ENCODE measurements at regions not wholly inside any gene's neighbourhood (a gene's known extent, or its start where the extent isn't known, plus 50 kb on each side); places are given as distances from the start of the nearest gene placed in this dataset.

DNA sequence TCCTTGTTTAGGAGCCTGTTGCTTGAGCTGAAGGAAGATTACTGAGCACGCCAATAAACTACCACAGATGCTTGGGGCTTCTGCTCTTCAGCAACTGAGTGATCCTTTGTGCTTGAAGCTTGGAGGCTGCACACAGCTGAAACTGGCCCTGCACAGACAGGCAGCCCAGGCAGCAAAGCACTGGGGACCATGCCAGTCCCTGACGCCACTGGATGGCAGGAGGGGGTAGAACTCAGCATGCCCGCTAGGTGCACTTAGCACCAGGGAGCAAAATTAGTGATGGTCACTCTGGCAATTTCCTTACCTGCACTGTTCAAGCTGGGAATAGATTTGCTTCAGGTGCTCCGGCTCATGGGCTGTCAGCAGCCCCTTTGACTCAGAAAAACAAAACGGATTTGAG, 91.5 kb downstream of the FAM50B start:
- no peak for TF ChIP-seq GATA2 (IDR thresholded peaks at IDR 0.05; ENCODE audit: low read depth, low read length)
- TF ChIP-seq GATA3 (IDR thresholded peaks at IDR 0.05; ENCODE audit: low read depth, low read length), result no peak

DNA sequence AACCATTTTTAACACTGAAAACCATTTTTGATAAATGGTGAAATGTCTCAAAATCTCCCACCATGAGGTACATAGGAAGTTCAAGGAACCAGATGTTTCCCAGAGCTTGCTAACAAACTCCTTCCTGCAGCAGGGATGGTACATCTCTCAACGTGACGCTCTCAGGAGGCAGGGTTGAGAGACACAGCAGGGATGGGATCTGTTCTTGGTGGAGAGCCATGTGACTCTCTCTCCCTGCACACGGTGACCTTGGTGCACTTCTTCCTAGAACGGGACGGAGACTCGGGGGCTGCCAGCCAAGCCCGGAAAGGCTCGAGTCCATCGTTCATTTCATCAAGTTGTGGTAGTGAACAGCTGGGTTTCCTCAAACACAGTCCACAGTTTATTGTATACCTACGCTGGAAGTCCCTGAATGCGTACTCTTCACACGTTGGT, 94.2 kb downstream of the FAM50B start:
- TF ChIP-seq GATA3 (IDR thresholded peaks at IDR 0.05; ENCODE audit: low read depth, low read length) (no peak), GATA2 (IDR thresholded peaks at IDR 0.05; ENCODE audit: low read depth, low read length) (no peak)

DNA sequence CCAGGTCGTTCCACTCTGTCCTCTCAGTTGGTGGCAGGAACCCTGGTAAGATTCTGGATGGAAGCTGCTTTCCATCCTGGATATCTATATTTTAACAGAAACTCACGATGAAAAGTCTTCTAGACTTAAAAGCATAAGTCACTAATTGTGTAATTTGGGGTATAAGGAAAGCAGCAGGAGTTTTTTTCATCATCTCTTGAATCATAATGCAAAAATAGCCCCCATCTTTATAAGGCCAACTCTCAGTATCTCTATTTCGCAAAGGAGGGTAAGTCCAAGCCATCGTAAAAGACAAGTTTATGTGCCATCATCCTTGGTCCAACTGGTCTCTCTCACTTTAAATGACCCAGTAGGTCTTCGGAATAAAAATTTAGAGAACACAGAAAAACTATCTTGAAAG, 95.1 kb downstream of the FAM50B start:
- no peak for TF ChIP-seq GATA3 (IDR thresholded peaks at IDR 0.05; ENCODE audit: low read depth, low read length)
- TF ChIP-seq GATA2 (IDR thresholded peaks at IDR 0.05; ENCODE audit: low read depth, low read length), result no peak

DNA sequence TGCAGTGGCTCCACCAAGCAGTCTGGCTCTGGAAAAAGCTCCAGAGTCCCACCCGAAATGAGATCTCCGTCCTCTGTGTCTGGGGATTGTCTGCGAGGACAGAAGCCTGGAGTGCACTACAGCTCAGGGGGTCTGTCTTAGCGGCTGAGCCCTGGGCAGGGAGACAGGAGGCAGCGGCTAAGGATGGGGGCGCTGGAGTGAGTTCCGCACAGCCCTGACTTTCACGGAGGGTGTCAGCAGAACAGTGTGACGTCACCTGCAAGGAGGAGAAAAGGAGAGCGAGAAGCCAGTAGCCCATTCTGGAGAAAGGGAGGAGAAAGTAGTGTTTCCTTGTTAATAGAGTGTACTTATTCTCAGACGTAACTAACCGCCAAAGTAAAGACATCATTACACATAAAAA, 97.6 kb downstream of the FAM50B start:
- TF ChIP-seq GATA3 (IDR thresholded peaks at IDR 0.05; ENCODE audit: low read depth, low read length), result no peak
- no peak for TF ChIP-seq GATA2 (IDR thresholded peaks at IDR 0.05; ENCODE audit: low read depth, low read length)

DNA sequence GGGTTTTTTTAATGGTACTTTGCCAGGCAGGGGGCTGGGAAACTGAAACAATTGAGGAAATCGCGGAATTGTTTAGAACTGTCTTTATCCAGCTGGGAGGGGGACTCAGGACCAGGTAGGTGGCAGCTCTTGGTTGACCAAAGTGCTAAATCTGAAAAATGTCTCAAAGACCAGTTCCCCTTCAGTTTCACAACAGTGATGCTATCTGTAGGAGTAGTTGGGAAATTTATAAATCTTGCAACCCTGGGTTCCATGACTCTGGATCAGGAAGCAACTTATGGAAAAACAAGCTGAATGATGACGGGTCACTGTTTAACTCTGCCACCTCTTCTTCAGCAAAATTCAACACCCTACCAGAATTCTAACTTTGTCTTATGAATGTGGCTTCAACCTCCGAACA, 99.7 kb downstream of the FAM50B start:
- no peak for TF ChIP-seq GATA2 (IDR thresholded peaks at IDR 0.05; ENCODE audit: low read depth, low read length)
- TF ChIP-seq GATA3 (IDR thresholded peaks at IDR 0.05; ENCODE audit: low read depth, low read length), result no peak

DNA sequence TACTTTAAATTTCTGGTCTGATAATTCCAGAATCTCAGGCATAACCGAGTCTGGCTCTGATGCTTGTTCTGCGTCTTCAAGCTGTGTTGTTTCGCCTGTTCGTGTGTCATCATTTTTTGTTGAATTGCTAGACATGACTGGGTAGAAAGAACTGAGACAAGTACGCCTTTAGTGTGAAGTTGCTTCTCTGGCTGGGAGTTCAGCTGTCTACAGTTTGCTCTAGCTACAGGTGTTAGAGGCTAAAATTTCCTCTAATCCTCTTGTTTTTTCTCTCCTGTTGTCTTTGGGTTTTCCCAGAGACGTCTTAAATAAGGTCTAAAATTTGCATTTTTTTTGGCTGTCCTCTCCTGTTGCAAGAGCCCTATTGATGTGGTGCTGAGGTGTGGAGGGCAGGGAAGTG, 100.3 kb downstream of the FAM50B start:
- no peak for TF ChIP-seq GATA3 (IDR thresholded peaks at IDR 0.05; ENCODE audit: low read depth, low read length)
- TF ChIP-seq GATA2 (IDR thresholded peaks at IDR 0.05; ENCODE audit: low read depth, low read length), result no peak

DNA sequence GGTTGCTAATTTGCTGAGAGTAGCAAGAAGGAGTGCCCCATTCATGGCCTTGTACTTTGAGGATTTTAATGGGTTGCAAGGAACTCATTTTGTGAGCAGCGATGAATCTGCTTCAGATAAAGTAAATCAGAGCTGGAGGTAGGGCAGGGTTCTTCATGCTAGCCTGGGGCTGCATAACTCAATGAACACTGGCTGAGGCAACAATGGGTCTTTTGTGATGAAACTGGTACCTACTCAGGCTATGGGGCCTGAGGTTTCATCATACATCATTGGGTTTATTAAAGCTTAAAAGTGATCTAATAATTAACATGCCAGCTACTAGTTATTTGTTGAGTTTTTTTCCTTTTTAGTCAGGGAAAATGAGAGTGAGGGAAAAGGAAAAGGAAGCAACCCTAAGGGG, 106.9 kb downstream of the FAM50B start:
- TF ChIP-seq GATA3 (IDR thresholded peaks at IDR 0.05; ENCODE audit: low read depth, low read length), result no peak
- TF ChIP-seq GATA2 (IDR thresholded peaks at IDR 0.05; ENCODE audit: low read depth, low read length), result no peak

DNA sequence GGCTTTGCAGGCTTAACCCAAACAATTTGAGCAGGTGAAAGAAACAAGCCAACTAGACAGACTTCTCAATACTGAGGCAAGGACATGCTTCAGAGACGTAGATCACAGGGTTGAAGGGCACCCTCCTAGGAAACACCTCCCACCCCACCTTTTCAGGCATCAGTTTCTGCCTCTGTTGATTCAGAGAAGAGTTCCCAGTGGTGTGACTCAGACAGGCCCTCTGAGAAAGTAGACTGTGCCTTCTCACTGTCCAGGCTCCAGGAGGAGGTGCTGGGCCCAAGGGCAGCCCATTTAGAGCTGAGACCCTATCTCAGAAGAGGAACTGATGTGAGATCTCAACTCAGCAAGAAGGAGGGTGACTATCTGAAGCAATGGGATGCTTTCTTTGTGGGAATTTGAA, 108.1 kb downstream of the FAM50B start:
- TF ChIP-seq GATA3 (IDR thresholded peaks at IDR 0.05; ENCODE audit: low read depth, low read length), result no peak
- no peak for TF ChIP-seq GATA2 (IDR thresholded peaks at IDR 0.05; ENCODE audit: low read depth, low read length)

DNA sequence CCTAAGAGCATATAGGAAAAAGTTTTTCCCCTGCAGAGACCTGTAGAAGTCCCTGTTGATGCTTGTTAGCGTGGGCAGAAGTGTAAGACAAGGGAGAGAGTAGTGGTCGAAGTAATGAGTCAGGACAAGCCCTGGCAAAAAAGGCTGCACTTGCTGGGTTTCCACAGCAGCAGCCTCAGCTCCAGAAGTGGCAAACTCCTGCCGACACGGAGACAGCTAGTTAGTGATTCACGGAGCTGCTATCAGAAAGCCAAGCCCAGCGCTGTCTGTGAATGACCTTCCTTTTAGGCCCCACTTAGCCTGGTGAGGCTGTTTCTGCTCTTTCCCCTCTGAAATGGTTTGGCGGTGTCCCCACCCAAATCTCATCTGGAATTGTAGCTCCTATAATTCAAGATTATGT, 109.1 kb downstream of the FAM50B start:
- TF ChIP-seq GATA3 (IDR thresholded peaks at IDR 0.05; ENCODE audit: low read depth, low read length) (no peak), GATA2 (IDR thresholded peaks at IDR 0.05; ENCODE audit: low read depth, low read length) (no peak)

DNA sequence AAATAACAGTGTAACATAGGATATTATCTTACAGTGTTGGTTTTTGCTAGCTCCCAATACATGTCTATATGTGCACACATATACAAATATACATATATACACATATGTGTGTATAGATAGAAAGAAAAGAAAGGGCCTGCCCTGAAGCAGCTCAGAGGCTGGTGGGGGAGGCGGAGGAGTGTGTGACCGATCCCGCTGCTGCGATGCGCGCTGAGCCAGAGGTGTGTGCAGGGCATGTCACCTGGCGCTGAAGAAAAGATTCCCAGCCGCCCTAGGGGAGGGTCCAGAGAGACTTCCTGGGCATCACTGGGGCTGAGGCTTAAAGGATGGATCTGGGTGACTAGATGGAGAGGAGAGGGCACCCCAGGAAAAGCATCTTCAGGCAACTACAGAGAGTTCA, 110.2 kb downstream of the FAM50B start:
- TF ChIP-seq GATA2 (IDR thresholded peaks at IDR 0.05; ENCODE audit: low read depth, low read length) (no peak), GATA3 (IDR thresholded peaks at IDR 0.05; ENCODE audit: low read depth, low read length) (no peak)

DNA sequence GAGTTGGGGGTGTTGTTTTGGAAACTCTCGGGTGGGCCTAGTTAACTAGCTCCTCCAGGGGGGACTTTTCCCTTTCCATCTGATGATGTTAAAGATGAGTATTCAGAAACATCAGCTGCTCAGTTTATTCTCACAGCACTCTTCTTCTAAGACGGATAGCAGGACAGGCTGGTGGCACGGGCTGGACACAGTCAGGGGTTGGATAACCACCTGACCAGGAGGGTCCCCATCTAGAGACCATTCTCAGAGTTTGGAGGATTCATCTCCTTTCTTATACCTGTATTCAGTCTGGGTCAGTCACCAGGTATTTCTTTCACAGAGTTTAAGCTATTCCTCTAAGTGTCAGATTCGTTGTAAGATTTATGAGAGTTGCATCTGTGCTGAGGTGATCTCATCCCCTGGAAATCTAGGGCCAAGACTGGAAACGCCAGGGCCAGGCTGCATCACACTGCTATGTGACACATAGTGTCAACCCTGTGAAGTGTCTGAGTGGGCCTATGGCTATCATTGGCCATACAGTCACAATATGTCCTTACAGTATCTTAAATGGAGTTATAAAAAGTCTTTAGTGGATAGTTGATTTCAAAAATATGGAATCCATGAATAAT, 111.7 kb downstream of the FAM50B start:
- TF ChIP-seq GATA2 (IDR thresholded peaks at IDR 0.05; ENCODE audit: low read depth, low read length) (no peak), GATA3 (IDR thresholded peaks at IDR 0.05; ENCODE audit: low read depth, low read length) (no peak)

DNA sequence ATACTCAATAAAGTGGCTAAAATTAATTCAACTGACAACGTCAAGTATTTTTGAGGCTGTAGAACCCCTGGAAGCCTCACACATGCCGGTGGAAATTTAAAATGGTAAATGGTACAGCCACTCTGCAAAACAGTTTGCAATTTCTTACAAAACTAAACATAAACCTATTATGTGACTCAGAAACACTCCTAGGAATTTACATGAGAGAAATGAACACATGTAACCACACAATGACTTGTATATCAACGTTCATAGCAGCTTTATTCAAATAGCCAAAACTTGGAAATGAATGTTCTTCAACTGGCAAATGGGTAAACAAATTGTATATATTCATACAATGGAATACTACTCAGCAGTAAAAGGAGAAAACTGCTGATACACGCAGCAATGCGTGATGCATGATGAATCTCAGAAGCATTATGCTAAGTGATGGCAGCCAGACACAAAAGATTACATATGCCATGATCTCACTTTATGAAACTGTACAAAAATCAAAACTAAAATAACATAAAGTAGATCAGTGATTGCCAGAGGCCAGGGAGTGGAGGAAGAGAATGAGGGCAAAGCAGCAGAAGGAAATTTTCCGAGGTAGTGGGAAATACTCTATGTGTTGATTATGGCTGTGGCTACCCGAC, 112.5 kb downstream of the FAM50B start:
- TF ChIP-seq GATA2 (IDR thresholded peaks at IDR 0.05; ENCODE audit: low read depth, low read length) (no peak), GATA3 (IDR thresholded peaks at IDR 0.05; ENCODE audit: low read depth, low read length) (no peak)

DNA sequence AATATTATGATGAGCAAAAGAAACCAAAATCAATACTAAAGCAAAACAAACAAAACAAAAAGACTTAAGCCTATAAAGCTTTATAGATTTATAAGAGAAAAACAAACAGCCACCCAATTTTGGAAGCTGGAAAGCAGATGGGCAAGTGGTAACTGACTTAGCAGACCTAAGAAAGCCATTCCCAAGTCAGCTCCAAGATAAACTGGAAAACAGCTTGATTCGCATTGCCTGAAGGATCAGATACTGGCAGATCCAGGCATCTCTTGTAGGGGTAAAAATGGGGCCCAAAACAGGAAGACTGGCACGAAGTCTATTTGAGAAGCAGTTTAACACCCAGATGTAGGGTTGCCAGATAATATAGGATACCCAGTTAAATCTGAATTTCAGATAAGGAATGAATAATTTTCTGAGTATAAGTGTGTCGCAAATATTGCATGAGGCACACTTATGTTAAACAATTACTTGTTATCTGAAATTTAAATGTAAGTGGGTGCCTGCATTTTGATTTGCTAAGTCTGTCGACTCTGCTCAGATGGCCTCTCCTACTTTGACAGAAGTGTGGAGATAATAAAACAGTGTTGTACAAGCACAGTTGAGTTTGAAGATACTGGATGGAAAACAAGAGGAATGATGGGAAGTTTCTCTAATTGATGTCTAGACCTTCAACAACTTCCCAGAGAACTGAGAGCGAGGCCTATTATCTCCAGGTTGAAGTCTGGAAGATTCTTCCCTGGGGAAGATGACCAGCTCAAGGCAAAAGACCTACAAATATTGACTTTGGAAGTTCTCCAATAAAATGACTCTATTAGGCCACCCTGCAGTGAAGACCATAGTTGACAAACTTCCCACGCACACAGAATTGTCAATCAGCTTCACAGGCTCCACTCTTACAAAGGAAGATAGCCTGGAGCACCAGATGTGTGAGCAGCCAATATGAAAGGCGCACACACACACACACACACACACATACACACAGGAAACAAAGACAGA, 113.4 kb downstream of the FAM50B start:
- TF ChIP-seq GATA2 (IDR thresholded peaks at IDR 0.05; ENCODE audit: low read depth, low read length) (no peak), GATA3 (IDR thresholded peaks at IDR 0.05; ENCODE audit: low read depth, low read length) (no peak)

DNA sequence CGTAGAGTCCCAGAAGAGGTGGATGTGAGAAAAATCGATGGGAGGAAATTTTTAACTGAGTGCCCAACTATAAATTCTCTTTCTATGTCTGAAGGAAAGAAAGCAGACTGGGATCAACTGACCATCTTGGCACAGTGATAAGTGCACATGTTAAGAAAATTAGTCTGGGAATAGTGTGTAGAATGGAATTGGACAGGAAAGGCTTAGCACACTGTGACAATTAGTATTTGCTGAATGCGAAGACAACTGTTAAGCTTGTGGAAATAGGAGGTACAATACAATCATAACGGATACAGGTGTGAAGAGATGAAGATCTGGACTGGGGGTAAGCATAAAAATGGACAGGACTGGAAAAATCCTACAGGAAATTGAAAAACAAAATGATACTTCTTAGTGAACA, 114.3 kb downstream of the FAM50B start:
- TF ChIP-seq GATA3 (IDR thresholded peaks at IDR 0.05; ENCODE audit: low read depth, low read length), result no peak
- no peak for TF ChIP-seq GATA2 (IDR thresholded peaks at IDR 0.05; ENCODE audit: low read depth, low read length)

Measured in SH-SY5Y (cell line).